ENCODE measurements at regions not wholly inside any gene's neighbourhood (a gene's known extent, or its start where the extent isn't known, plus 50 kb on each side); places are given as distances from the start of the nearest gene placed in this dataset.
"Not testable (repeated sequence)": the region's sequence is repeated elsewhere in the genome, so short reads cannot be mapped to it uniquely, and the experiment has no call there.

- Histone ChIP-seq H3F3A (ENCODE audit: control insufficient read depth, insufficient read depth) (no peaks in the 10 kb centered on the region), H3K27ac (ENCODE audit: low read depth, low read length) (no peak overlapping the region), H3K9me2 (replicated peaks; ENCODE audit: control insufficient read depth, low read length) (no peaks in the 10 kb centered on the region), H3K4me2 (ENCODE audit: low read length) (no peak overlapping the region), H3K27me3 (ENCODE audit: control insufficient read depth, low read length) (no peaks in the 10 kb centered on the region), H3K36me3 (ENCODE audit: control insufficient read depth, low read length) (no peaks in the 10 kb centered on the region), H3K79me2 (ENCODE audit: control insufficient read depth, low read length) (no peaks in the 10 kb centered on the region), H3K4me3 (ENCODE audit: low read length) (no peak overlapping the region), H3K4me1 (ENCODE audit: control insufficient read depth, low read length) (no peaks in the 10 kb centered on the region), H3K9me3 (ENCODE audit: control insufficient read depth, insufficient read depth, low read length) (no peaks in the 10 kb centered on the region), H4K20me1 (ENCODE audit: control insufficient read depth, insufficient read depth, low read depth, low read length) (no peaks in the 10 kb centered on the region)
- no peak for TF ChIP-seq CTCF (IDR thresholded peaks at IDR 0.05; ENCODE audit: low read depth, low read length, poor library complexity, severe bottlenecking)
Measured at GRCh38 chr19:20307127-20307526, 140.1 kb downstream of the ZNF486 start.

- not testable (repeated sequence) for H3K36me3 ChIP-seq (ENCODE audit: control insufficient read depth, low read length); H3K9me2 ChIP-seq (replicated peaks; ENCODE audit: control insufficient read depth, low read length); H3K27ac ChIP-seq (ENCODE audit: low read depth, low read length); H4K20me1 ChIP-seq (ENCODE audit: control insufficient read depth, insufficient read depth, low read depth, low read length); H3K4me1 ChIP-seq (ENCODE audit: control insufficient read depth, low read length); H3F3A ChIP-seq (ENCODE audit: control insufficient read depth, insufficient read depth); H3K79me2 ChIP-seq (ENCODE audit: control insufficient read depth, low read length); H3K27me3 ChIP-seq (ENCODE audit: control insufficient read depth, low read length); H3K4me2 ChIP-seq (ENCODE audit: low read length); H3K4me3 ChIP-seq (ENCODE audit: low read length); H3K9me3 ChIP-seq (ENCODE audit: control insufficient read depth, insufficient read depth, low read length)
Measured at GRCh38 chr19:20296314-20296713, 129.3 kb downstream of the ZNF486 start.

- TF ChIP-seq EZH2phosphoT487 (IDR thresholded peaks at IDR 0.05; ENCODE audit: borderline replicate concordance, low read length) (no peak), CTCF (IDR thresholded peaks at IDR 0.05; ENCODE audit: low read depth, low read length, poor library complexity, severe bottlenecking) (no peak)
- Histone ChIP-seq H3K79me2 (ENCODE audit: control insufficient read depth, low read length) (no peaks in the 10 kb centered on the region), H3K4me1 (ENCODE audit: control insufficient read depth, low read length) (no peaks in the 10 kb centered on the region), H3F3A (ENCODE audit: control insufficient read depth, insufficient read depth) (no peaks in the 10 kb centered on the region), H3K36me3 (ENCODE audit: control insufficient read depth, low read length) (no peaks in the 10 kb centered on the region), H3K27ac (ENCODE audit: low read depth, low read length) (no peak overlapping the region), H3K4me3 (ENCODE audit: low read length) (no peak overlapping the region), H3K4me2 (ENCODE audit: low read length) (no peak overlapping the region), H3K9me2 (replicated peaks; ENCODE audit: control insufficient read depth, low read length) (no peaks in the 10 kb centered on the region), H3K27me3 (ENCODE audit: control insufficient read depth, low read length) (no peaks in the 10 kb centered on the region), H4K20me1 (ENCODE audit: control insufficient read depth, insufficient read depth, low read depth, low read length) (no peaks in the 10 kb centered on the region), H3K9me3 (ENCODE audit: control insufficient read depth, insufficient read depth, low read length) (no peaks in the 10 kb centered on the region)
Measured at GRCh38 chr19:20294181-20294580, 127.2 kb downstream of the ZNF486 start.

- H3K4me3 ChIP-seq (ENCODE audit: low read length); H3K36me3 ChIP-seq (ENCODE audit: control insufficient read depth, low read length); H3K27me3 ChIP-seq (ENCODE audit: control insufficient read depth, low read length); H3K9me2 ChIP-seq (replicated peaks; ENCODE audit: control insufficient read depth, low read length); H3K27ac ChIP-seq (ENCODE audit: low read depth, low read length); H3K9me3 ChIP-seq (ENCODE audit: control insufficient read depth, insufficient read depth, low read length); H3K79me2 ChIP-seq (ENCODE audit: control insufficient read depth, low read length); H3K4me1 ChIP-seq (ENCODE audit: control insufficient read depth, low read length); H4K20me1 ChIP-seq (ENCODE audit: control insufficient read depth, insufficient read depth, low read depth, low read length); H3F3A ChIP-seq (ENCODE audit: control insufficient read depth, insufficient read depth); H3K4me2 ChIP-seq (ENCODE audit: low read length): not testable (repeated sequence)
Measured at GRCh38 chr19:20292520-20292919, 125.5 kb downstream of the ZNF486 start.
